ENCODE measurements at regions not wholly inside any gene's neighbourhood (a gene's known extent, or its start where the extent isn't known, plus 50 kb on each side); places are given as distances from the start of the nearest gene placed in this dataset.

DNA sequence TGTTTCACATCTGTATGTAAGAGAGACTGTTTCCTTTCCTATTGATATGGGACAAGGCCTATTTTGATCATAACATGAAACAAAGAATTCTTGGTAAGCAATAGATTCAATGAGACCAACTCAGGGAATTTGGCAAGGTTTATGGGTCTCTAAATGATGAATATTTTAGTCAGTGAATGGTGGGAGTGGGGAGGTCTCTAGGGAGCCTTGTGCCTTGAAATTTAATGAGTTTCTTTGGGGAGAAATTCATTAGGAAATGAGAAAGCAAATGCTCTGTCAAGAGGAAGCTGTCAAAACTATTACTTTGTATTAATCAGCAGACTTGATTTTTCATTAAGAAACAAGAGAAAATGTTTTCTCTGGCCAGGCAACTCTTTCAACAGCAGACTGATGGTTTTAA, 921.7 kb upstream of the API5 start:
- CTCF ChIA-PET = no interaction called here
- Histone ChIP-seq H3K4me3 (ENCODE audit: low read depth, low read length) (no peak overlapping the region), H3K27me3 (ENCODE audit: control insufficient read depth, insufficient read depth, low read length) (no peaks in the 10 kb centered on the region), H3K27ac (ENCODE audit: low read depth, low read length) (no peak overlapping the region), H3K9me3 (ENCODE audit: control insufficient read depth, insufficient read depth, low read length) (peaks cover 14% of the 10 kb centered on the region)
- TF ChIP-seq, protein P1, sequence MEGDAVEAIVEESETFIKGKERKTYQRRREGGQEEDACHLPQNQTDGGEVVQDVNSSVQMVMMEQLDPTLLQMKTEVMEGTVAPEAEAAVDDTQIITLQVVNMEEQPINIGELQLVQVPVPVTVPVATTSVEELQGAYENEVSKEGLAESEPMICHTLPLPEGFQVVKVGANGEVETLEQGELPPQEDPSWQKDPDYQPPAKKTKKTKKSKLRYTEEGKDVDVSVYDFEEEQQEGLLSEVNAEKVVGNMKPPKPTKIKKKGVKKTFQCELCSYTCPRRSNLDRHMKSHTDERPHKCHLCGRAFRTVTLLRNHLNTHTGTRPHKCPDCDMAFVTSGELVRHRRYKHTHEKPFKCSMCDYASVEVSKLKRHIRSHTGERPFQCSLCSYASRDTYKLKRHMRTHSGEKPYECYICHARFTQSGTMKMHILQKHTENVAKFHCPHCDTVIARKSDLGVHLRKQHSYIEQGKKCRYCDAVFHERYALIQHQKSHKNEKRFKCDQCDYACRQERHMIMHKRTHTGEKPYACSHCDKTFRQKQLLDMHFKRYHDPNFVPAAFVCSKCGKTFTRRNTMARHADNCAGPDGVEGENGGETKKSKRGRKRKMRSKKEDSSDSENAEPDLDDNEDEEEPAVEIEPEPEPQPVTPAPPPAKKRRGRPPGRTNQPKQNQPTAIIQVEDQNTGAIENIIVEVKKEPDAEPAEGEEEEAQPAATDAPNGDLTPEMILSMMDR (IDR thresholded peaks at IDR 0.05; ENCODE audit: low read depth, low read length) = no peak
- POLR2A ChIA-PET = no interaction called here
- DNase-seq (ENCODE audit: low read depth, low spot score) = no peak

DNA sequence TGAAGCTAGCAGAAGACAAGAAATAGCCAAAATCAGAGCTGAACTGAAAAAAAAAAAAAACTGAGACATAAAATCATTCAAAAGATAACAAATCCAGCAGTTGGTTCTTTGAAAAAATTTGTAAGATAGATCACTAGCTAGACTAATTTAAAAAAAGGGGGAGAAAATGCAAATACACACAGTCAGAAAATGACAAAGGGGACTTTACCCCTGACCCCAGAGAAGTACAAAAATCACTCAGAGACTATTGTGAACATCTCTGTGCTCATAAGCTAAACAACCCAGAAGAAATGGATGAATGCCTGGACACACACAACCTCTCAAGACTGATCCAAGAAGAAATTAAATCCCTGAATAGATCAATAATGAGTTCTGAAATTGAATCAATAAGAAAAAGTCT, 914.3 kb upstream of the API5 start:
- H3K27ac ChIP-seq (ENCODE audit: low read depth, low read length) = no peak overlapping the region
- H3K4me3 ChIP-seq (ENCODE audit: low read depth, low read length) = no peak overlapping the region
- TF ChIP-seq, protein P1 (IDR thresholded peaks at IDR 0.05; ENCODE audit: low read depth, low read length) = no peak
- DNase-seq (ENCODE audit: low read depth, low spot score) = no peak
- peaks cover 9% of the 10 kb centered on the region for H3K9me3 ChIP-seq (ENCODE audit: control insufficient read depth, insufficient read depth, low read length)
- POLR2A ChIA-PET = no interaction called here
- CTCF ChIA-PET = no interaction called here
- no peaks in the 10 kb centered on the region for H3K27me3 ChIP-seq (ENCODE audit: control insufficient read depth, insufficient read depth, low read length)

DNA sequence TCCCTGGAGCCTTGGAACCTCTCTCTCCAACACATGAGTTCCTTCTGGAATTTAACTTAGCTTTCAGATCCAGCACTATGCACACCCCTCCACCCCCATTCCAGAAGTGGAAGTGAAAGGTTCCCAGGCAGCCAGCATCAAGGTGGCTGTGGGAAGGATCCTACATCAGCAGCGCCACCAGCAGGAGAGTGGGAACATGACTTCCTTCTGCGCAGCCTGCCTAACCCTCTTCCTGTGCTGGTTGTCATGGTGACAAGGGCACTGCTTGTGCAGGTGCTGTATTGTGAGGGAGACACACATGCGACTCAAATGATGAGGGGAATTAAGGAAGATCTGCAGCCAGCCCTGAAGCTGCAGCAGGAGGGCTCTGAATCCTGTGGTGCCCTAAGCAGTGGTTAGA, 904.5 kb upstream of the API5 start:
- ChIA-PET POLR2A (no interaction called here), CTCF (no interaction called here)
- no peak overlapping the region for H3K4me3 ChIP-seq (ENCODE audit: low read depth, low read length)
- H3K27me3 ChIP-seq (ENCODE audit: control insufficient read depth, insufficient read depth, low read length) = no peaks in the 10 kb centered on the region
- no peak overlapping the region for H3K27ac ChIP-seq (ENCODE audit: low read depth, low read length)
- DNase-seq (ENCODE audit: low read depth, low spot score) = no peak
- TF ChIP-seq, protein P1 (IDR thresholded peaks at IDR 0.05; ENCODE audit: low read depth, low read length) = no peak
- H3K9me3 ChIP-seq (ENCODE audit: control insufficient read depth, insufficient read depth, low read length) = peaks cover 8% of the 10 kb centered on the region; the same call in 1 of the 2 replicates

DNA sequence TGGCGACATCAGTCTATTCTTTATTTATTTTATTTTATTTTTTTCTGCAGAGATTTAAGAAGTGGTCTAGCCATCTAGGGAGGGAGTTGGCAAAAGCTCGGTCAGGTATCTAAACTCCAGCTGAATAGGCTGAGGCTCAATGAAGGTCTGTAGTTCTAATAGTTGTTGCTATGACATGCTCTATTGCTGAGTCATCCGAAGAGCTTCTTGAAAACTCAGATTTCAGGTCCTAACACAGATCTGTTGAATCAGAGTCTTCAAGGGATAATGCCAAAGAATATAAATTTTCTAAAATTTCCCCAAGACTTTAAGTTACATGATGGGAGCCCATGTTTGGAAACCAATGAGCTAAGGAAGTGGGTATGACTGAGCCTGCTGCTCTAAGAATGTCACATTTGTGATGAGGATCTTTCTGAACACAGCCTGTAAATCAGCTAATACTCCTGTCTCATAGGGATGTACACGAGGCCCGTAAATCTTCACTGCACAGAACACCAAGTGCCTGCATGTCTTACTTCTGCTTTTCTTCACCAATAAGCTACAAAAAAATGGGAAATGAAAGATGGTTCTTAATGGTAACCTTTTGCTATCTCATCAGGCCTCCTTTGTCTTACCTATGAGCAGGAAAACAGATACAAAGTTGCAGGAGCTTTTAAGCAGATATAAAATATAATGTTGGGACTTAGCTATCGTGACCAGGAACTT, 901.4 kb upstream of the API5 start:
- TF ChIP-seq, protein P1 (IDR thresholded peaks at IDR 0.05; ENCODE audit: low read depth, low read length) = no peak
- Histone ChIP-seq H3K27ac (ENCODE audit: low read depth, low read length) (no peak overlapping the region), H3K4me3 (ENCODE audit: low read depth, low read length) (no peak overlapping the region), H3K9me3 (ENCODE audit: control insufficient read depth, insufficient read depth, low read length) (peaks cover 8% of the 10 kb centered on the region; the same call in 1 of the 2 replicates), H3K27me3 (ENCODE audit: control insufficient read depth, insufficient read depth, low read length) (no peaks in the 10 kb centered on the region)
- ChIA-PET CTCF (no interaction called here), POLR2A (no interaction called here)
- DNase-seq (ENCODE audit: low read depth, low spot score) = no peak

DNA sequence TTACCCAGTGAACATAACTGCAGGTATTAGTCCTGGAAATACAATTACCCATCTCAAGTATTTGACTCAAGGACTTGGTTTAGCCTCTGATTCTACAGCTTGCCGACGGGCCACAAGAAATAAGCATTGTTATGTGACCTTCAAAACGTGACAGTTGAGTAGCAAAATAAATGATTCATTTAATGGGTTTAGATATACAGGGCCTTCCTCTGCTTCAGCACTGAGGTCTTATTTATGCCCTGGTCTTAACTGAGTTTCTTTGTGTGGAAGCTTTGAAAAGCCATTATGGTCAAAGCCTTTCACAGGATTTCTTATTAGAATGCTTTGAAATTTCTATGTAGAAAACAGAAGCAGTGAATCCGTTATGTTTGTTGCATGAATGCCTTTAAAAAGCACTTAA, 899.2 kb upstream of the API5 start:
- no peak overlapping the region for H3K4me3 ChIP-seq (ENCODE audit: low read depth, low read length)
- H3K27ac ChIP-seq (ENCODE audit: low read depth, low read length) = no peak overlapping the region
- CTCF ChIA-PET = no interaction called here
- POLR2A ChIA-PET = no interaction called here
- TF ChIP-seq, protein P1 (IDR thresholded peaks at IDR 0.05; ENCODE audit: low read depth, low read length) = no peak
- no peak for DNase-seq (ENCODE audit: low read depth, low spot score)
- no peaks in the 10 kb centered on the region for H3K27me3 ChIP-seq (ENCODE audit: control insufficient read depth, insufficient read depth, low read length)
- H3K9me3 ChIP-seq (ENCODE audit: control insufficient read depth, insufficient read depth, low read length) = peaks cover under 1% of the 10 kb centered on the region; the same call in 1 of the 2 replicates
